ENCODE measurements at regions not wholly inside any gene's neighbourhood (a gene's known extent, or its start where the extent isn't known, plus 50 kb on each side); places are given as distances from the start of the nearest gene placed in this dataset.

DNA sequence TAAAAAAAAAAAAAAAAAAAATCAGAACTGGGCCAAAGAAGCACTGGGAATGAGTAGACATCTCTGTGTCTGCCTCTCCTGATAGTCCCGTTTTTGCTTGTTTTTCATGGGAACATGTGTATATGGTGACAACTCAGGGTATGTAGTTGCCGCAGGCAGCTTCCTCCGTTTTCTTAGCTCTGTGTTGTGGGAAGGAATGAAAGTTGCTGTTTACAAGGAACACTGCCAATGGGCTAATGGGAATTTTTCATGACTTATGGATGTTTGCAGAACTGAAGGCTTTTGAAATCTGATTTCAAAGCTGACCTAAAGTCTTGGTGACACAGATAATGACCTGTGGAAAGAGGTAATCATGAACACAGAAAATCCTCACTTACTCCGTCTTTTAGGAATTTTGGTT lies 146.4 kb upstream of the BTG1 start:
- TF ChIP-seq, protein P1, sequence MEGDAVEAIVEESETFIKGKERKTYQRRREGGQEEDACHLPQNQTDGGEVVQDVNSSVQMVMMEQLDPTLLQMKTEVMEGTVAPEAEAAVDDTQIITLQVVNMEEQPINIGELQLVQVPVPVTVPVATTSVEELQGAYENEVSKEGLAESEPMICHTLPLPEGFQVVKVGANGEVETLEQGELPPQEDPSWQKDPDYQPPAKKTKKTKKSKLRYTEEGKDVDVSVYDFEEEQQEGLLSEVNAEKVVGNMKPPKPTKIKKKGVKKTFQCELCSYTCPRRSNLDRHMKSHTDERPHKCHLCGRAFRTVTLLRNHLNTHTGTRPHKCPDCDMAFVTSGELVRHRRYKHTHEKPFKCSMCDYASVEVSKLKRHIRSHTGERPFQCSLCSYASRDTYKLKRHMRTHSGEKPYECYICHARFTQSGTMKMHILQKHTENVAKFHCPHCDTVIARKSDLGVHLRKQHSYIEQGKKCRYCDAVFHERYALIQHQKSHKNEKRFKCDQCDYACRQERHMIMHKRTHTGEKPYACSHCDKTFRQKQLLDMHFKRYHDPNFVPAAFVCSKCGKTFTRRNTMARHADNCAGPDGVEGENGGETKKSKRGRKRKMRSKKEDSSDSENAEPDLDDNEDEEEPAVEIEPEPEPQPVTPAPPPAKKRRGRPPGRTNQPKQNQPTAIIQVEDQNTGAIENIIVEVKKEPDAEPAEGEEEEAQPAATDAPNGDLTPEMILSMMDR (IDR thresholded peaks at IDR 0.05) = no peak
- TF ChIP-seq POLR2A (IDR thresholded peaks at IDR 0.05; ENCODE audit: low read depth) = no peak
- TF ChIP-seq POLR2AphosphoS5 (IDR thresholded peaks at IDR 0.05) = no peak
